ENCODE measurements at regions not wholly inside any gene's neighbourhood (a gene's known extent, or its start where the extent isn't known, plus 50 kb on each side); places are given as distances from the start of the nearest gene placed in this dataset.

DNA sequence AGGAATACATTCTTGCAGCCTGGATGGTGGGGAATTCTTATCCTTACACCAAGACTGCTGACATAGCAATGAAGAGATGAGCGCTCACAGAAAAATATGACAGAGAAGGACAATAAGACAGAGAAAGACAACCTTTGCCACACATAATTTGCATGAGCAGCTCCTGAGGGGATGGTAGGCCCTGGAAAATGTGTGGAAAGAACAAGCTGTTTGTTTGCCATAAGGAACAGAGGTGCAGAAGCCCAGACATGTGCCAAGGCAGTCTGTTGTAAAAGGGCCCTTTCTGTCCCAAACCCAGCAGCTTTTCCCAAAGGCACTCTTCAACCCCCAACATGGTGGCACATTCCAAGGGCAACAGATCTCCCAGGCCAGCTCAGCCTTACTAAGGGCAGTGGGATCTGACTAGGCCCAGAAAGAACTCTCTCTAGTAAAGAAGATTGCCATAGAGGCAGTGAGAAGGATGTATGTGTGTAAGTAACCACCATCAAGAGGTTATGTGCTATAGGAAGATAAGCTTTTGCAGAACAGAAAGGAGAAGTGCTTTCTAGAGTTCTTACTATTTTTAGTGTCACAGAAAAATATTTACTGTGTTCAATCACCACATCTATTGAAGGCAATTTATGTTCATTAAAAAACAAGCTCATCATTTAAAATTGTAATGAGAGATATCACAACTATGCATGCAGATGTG, 287.0 kb upstream of the RASGEF1B start:
- DNase-seq: peak in 2 of 4 experiments; percentile 32 to 44

GRCh38 chr4:81757691-81758090, 286.0 kb upstream of the RASGEF1B start:
- peak; percentile 41 to 68 (median 65) for DNase-seq

- no peak for DNase-seq
Measured at GRCh38 chr4:81756973-81757372, 285.3 kb upstream of the RASGEF1B start.

DNA sequence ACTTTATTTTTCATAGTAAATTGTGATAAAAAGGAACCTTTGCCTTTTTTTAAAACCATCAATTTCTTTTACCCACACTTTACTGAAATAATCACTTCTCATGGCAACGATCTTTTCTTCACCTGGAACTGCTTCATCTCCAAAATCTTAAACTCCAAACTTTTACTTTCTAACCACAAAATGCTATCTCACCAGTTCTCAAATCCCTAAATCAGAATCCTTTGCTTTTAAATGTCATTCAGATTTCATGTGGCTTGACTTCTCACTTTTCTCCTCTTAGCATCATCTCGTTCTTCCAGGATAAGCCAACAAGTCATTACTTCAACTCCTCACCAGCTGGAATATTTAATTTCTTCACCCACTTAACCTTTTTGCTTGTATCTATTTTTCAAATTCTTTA, 284.3 kb upstream of the RASGEF1B start:
- DNase-seq: no peak

- DNase-seq: no peak
Measured at GRCh38 chr4:81754169-81754568, 282.5 kb upstream of the RASGEF1B start.

DNA sequence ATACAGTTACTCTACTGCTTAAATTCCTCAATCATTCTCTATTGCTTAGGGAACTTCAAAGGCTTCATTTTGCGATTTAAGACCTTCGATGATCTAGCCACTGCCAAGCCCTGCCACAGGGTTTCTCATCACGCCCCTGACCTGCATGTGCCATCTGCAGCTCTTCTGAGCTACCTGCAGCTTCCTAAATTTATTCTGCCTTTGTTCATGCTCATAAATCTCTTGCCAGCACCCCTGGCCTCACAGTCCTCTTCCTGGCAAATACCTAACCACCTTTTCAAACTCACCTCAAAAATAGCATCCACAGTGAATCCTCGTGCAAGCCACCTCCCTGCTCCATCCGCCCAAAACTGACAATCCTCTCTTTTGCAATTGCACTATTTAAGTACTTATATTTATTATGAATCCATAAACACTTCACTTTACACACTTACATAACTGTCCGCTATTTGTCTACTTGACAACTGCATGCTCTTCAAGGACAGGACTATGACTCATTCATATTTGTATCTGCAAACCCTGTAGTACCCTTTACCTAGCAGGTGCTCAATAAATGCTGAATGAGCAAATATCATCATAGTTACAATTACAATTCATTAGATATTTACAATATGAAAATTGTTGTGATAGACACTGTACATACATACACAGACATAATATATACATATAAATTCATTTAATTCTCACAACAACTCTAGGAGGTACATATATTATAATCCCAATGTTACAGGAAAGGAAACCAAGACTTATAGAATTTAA, 280.0 kb upstream of the RASGEF1B start:
- DNase-seq: no peak

- DNase-seq: peak; percentile 60 to 88 (median 81)
Measured at GRCh38 chr4:81747242-81747930, 275.7 kb upstream of the RASGEF1B start.

- peak in 3 of 4 experiments; percentile 23 to 60 (median 53) for DNase-seq
Measured at GRCh38 chr4:81746773-81747172, 275.1 kb upstream of the RASGEF1B start.

- no peak for DNase-seq
Measured at GRCh38 chr4:81746071-81746470, 274.4 kb upstream of the RASGEF1B start.

GRCh38 chr4:81745050-81745449, 273.3 kb upstream of the RASGEF1B start:
- DNase-seq: peak in 1 of 4 experiments; percentile 41

- no peak for DNase-seq
Measured at GRCh38 chr4:81743731-81744435, 272.2 kb upstream of the RASGEF1B start.

- peak; percentile 58 to 85 (median 78) for DNase-seq
Measured at GRCh38 chr4:81740487-81740886, 268.8 kb upstream of the RASGEF1B start.

DNA sequence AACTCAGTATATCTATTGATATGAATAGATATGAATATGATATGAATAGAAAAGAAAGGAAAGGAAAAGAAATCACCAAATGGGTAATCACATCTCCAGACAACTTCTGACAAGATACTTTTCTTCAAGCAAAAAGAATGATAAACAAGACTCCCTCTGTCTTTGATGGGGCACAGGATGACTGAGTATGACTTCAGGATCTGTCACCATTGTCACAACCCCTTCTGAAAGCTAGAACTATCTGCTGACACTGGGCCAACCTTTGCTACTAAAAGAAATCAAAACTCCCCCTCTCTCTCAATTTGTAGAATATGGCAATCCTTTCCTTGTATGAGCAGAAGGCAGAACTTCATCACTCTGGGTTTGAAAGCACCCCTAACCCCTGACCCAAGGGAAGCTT, 267.2 kb upstream of the RASGEF1B start:
- no peak for DNase-seq

DNA sequence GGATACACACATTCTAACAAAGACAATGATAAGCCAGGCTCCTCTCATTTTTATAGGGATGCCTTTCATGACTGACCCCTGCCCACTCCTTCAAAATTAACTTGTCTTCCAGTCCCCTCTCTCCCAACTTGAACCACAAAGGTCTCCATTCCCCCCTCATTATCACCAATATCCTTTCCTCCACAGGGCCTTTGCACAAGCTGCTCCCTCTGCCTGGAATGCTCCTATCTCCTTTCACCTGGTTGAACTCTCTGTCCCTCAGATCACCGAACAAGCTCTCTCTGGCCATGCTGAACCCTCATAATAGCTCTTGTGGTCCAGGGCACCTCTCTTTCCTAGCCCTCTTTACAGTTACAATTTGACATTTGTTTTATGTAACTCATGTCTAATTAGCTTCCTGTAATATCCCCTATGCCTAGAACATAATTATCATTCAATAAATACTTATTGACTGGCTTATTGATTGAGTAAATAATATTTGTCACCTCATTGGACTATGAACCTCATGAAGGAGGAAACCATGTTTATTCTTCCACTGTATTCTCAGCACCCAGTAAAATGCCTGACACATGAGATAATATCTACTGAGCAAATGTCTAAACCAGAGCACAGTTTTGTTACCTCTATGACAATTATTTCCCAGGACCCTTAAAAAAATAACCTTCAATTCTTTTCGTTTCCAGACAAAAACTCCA, 266.3 kb upstream of the RASGEF1B start:
- no peak for DNase-seq

DNA sequence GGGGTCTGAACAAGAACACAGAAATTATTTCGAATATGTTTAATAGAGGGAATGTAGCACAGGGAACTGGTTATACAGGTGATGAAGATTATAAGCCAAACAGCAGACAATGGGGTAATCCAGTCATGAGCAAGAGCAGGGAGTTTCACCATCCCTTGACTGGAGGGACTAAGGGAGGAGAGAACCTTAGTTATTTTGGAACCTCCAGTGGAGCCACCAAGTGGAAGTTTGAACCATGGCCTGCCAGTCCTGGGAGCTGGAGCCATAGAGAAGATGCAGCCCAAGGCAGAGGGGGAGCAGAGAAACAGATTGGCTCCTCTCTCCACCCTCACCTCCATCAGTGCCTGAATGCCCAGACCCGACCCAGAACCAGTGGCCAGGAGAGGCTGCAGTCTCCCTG, 264.6 kb upstream of the RASGEF1B start:
- peak in 3 of 4 experiments; percentile 41 to 48 (median 42) for DNase-seq

GRCh38 chr4:81732980-81733379, 261.3 kb upstream of the RASGEF1B start:
- no peak for DNase-seq

GRCh38 chr4:81724925-81725329, 253.2 kb upstream of the RASGEF1B start:
- DNase-seq: peak; percentile 91 to 97 (median 94)

DNA sequence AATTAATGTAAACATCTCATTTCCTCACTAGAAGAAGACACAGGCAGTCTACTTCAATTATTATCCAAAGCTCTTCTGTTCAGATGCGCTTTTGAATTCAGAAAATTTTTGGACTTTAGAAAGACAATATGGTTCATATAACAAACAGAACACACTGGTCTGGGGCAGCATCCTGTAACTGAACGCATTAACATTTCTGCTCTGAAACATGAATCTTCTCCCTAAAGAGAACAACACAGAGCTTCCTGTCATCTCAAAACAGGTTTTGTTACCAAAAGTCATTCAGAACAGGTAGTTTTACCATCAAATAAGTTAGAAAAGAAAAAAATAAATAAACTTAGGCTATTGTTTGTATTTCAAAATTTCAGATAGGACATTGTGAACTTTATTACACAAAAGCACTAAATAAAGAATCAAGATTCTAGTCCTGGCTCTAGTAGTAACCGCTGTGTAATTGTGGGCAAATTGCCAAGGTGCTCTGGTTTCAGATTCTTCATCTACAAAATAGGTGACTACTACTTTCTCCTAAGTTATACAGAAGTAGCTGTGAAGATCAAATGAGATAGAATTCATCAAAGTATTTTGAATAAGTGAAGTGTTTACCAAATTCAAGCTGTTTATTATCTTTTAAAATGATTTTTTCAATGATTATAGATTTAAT, 252.3 kb upstream of the RASGEF1B start:
- DNase-seq: peak; percentile 41 to 67 (median 50)

DNA sequence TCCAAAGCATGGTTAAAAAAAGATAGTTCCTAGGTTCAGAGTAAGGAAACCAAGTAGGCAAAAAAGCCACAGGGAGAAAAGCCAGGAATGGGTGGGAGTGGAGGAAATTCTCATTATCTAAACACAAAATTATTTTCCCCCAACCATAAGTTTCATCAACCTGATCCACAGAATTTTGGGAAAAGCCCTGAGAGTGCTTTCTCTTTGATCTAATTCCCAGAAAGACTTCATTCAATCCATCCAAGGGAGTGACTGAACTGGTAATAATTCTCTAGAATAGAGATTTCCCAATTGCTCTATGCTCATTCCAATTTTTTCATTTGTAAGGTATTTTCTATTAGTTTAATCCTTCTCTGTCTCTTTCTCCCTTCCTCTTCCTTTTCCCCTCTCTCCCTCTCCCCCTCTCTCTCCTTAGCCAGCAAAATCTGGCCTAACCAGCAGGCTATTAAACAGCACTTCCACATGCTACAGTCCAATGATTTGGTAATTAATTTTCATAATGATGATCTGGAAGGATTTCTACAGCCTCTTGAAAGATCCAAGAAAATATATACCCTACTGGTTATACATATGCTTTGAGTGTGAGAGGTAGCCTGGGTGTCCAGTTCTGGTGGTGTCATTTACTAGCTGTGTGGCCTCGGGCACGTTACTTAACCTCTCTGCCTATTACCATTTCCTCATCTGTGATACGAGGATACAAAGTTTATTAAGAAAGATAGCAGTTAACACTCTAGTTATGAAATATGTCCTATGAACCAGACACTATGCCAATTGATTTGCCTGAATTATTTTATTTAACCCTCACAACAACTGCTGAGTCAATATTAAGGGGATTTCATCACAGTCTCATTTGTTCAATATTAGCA, 251.5 kb upstream of the RASGEF1B start:
- DNase-seq: peak in 1 of 4 experiments; percentile 17

GRCh38 chr4:81722290-81722851, 250.7 kb upstream of the RASGEF1B start:
- no peak for DNase-seq

Data from suppressor macrophage (primary cell).